ENCODE measurements at regions not wholly inside any gene's neighbourhood (a gene's known extent, or its start where the extent isn't known, plus 50 kb on each side); places are given as distances from the start of the nearest gene placed in this dataset.

DNA sequence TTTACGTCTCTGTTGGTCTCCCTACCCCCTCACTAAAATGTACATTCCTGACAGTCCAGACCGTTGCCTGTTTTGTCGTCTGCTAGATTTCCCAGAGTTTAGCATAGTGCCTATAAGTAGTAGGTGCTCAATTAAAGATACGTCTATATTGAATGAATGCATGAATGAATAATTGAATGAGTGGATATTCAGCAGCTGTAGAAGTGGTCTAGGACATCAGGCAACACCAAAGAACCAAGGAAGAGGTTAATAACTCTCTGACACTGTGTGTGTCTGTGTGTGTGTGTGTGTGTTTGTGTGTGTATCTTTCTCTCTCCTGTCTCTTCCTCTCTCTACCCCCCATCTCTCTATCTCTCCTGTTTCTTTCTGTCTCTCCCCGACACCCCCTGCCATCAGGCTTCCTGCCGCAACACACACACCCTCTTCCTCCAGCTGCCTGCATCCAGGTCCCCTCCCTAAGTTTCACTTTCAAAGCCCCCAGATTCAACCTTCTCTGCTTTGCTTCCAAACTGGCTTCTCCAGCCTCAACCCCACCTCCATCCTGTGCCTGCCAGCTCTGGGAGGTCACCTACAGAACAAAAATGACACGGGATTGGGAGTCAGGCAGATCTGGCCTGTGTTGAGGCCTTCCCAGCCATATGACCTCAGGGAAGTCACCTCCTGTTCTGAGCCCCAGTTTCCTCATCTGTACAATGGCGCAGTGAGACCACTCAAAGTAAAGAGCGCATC lies 119.9 kb upstream of the NCOR2 start:
- Histone ChIP-seq H3K27ac (ENCODE audit: control insufficient read depth, insufficient read depth, low read length) (peak overlapping the region; percentile 84), H3K4me1 (ENCODE audit: control insufficient read depth, extremely low read depth, insufficient read depth, low read length) (peaks cover 62% of the 10 kb centered on the region), H4K20me1 (ENCODE audit: control insufficient read depth, extremely low read depth, insufficient read depth, low read length) (no peaks in the 10 kb centered on the region), H3K9me1 (ENCODE audit: control insufficient read depth, extremely low read depth, insufficient read depth, low read length) (no peaks in the 10 kb centered on the region), H3K79me2 (ENCODE audit: control insufficient read depth, insufficient read depth, low read length) (no peaks in the 10 kb centered on the region), H3K9me3 (ENCODE audit: control insufficient read depth, low read depth, low read length) (no peaks in the 10 kb centered on the region), H3K4me3 (ENCODE audit: control insufficient read depth in 2 of 3, extremely low read depth in 1 of 3, insufficient read depth in 2 of 3, low read depth in 1 of 3, low read length in 3 of 3) (no peak overlapping the region), H2AFZ (ENCODE audit: control insufficient read depth, low read length) (peak overlapping the region; percentile 3), H3K4me2 (ENCODE audit: control insufficient read depth, extremely low read depth, insufficient read depth, low read depth, low read length) (peak overlapping the region; percentile 38), H3K9ac (ENCODE audit: control insufficient read depth, extremely low read depth, insufficient read depth, low read length) (no peak overlapping the region), H3K27me3 (ENCODE audit: control insufficient read depth, extremely low read depth, insufficient read depth, low read length) (no peaks in the 10 kb centered on the region), H3K36me3 (ENCODE audit: control insufficient read depth in 2 of 2, extremely low read depth in 1 of 2, insufficient read depth in 2 of 2, low read length in 2 of 2) (no peaks in the 10 kb centered on the region)
- no peak for FAIRE-seq
- no peak for DNase-seq (ENCODE audit: low read depth, low spot score)
- TF ChIP-seq, protein P1, sequence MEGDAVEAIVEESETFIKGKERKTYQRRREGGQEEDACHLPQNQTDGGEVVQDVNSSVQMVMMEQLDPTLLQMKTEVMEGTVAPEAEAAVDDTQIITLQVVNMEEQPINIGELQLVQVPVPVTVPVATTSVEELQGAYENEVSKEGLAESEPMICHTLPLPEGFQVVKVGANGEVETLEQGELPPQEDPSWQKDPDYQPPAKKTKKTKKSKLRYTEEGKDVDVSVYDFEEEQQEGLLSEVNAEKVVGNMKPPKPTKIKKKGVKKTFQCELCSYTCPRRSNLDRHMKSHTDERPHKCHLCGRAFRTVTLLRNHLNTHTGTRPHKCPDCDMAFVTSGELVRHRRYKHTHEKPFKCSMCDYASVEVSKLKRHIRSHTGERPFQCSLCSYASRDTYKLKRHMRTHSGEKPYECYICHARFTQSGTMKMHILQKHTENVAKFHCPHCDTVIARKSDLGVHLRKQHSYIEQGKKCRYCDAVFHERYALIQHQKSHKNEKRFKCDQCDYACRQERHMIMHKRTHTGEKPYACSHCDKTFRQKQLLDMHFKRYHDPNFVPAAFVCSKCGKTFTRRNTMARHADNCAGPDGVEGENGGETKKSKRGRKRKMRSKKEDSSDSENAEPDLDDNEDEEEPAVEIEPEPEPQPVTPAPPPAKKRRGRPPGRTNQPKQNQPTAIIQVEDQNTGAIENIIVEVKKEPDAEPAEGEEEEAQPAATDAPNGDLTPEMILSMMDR (optimal IDR thresholded peaks at IDR 0.05 in 1 of 3, IDR thresholded peaks at IDR 0.05 in 1 of 3, conservative IDR thresholded peaks at IDR 0.05 in 1 of 3; ENCODE audit: extremely low read depth in 1 of 3, insufficient read depth in 2 of 3, low read length in 3 of 3) = no peak
- no peak for TF ChIP-seq EZH2 (IDR thresholded peaks at IDR 0.05; ENCODE audit: low read length)
- dilution Hi-C loops (cut with MboI; ENCODE audit: extremely low pct_ligation_motif_present, low sequenced_read_pairs) = no loop called here

DNA sequence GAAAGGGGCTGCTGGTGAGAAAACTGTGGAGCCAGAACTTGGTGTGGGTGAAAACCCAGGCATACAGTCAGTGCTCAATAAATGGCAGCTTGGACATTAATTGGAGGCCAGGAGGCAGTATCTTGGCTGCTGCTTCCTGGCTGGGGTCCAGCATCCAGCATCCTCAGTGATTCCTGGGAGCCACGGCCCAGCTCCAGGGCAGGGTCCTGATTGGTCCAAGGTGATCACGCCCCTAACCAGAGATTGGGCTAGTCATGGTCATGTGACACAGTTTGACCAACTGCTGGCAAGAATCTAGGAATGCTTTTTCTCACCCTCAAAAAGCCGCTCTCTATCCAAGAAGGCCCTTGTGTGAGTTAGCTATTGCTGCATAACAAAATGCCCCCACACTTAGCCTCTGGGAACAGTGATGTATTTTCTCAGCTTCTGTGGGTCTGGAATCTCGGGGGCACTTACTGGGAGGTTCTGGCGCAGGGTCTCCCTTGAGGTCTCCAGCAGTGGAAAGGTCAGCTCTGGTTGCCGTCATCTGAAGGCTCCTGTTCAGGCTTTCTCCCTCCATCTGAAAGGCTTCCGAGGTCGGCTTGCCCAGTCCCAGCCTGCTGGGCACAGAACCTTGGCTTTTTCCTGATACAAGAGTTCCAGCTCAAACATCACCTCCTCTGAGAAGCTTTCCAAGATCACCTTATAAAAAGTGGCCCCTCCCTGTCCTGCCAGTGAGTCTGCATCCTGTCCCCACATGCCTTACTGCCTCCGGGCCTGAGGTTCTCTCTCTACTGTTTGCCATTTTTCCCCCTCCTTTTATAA lies 119.2 kb upstream of the NCOR2 start:
- Histone ChIP-seq H3K27ac (ENCODE audit: control insufficient read depth, insufficient read depth, low read length) (peak overlapping the region; percentile 84), H3K4me3 (ENCODE audit: control insufficient read depth in 2 of 3, extremely low read depth in 1 of 3, insufficient read depth in 2 of 3, low read depth in 1 of 3, low read length in 3 of 3) (peak overlapping the region in 1 of 3 experiments; percentile 64), H3K9me3 (ENCODE audit: control insufficient read depth, low read depth, low read length) (no peaks in the 10 kb centered on the region), H3K27me3 (ENCODE audit: control insufficient read depth, extremely low read depth, insufficient read depth, low read length) (no peaks in the 10 kb centered on the region), H3K4me2 (ENCODE audit: control insufficient read depth, extremely low read depth, insufficient read depth, low read depth, low read length) (peak overlapping the region; percentile 92), H3K9me1 (ENCODE audit: control insufficient read depth, extremely low read depth, insufficient read depth, low read length) (no peaks in the 10 kb centered on the region), H3K4me1 (ENCODE audit: control insufficient read depth, extremely low read depth, insufficient read depth, low read length) (peaks cover 70% of the 10 kb centered on the region), H3K79me2 (ENCODE audit: control insufficient read depth, insufficient read depth, low read length) (no peaks in the 10 kb centered on the region), H2AFZ (ENCODE audit: control insufficient read depth, low read length) (peak overlapping the region; percentile 37), H3K36me3 (ENCODE audit: control insufficient read depth in 2 of 2, extremely low read depth in 1 of 2, insufficient read depth in 2 of 2, low read length in 2 of 2) (no peaks in the 10 kb centered on the region), H4K20me1 (ENCODE audit: control insufficient read depth, extremely low read depth, insufficient read depth, low read length) (no peaks in the 10 kb centered on the region), H3K9ac (ENCODE audit: control insufficient read depth, extremely low read depth, insufficient read depth, low read length) (peak overlapping the region; percentile 76)
- DNase-seq (ENCODE audit: low read depth, low spot score) (peak; percentile 55), FAIRE-seq (peak; percentile 64)
- dilution Hi-C loops (cut with MboI; ENCODE audit: extremely low pct_ligation_motif_present, low sequenced_read_pairs) = no loop called here
- TF ChIP-seq EZH2 (IDR thresholded peaks at IDR 0.05; ENCODE audit: low read length) = no peak
- TF ChIP-seq, protein P1 (optimal IDR thresholded peaks at IDR 0.05 in 1 of 3, IDR thresholded peaks at IDR 0.05 in 1 of 3, conservative IDR thresholded peaks at IDR 0.05 in 1 of 3; ENCODE audit: extremely low read depth in 1 of 3, insufficient read depth in 2 of 3, low read length in 3 of 3) = no peak
